ENCODE measurements at regions not wholly inside any gene's neighbourhood (a gene's known extent, or its start where the extent isn't known, plus 50 kb on each side); places are given as distances from the start of the nearest gene placed in this dataset.
"Not testable (repeated sequence)": the region's sequence is repeated elsewhere in the genome, so short reads cannot be mapped to it uniquely, and the experiment has no call there.

DNA sequence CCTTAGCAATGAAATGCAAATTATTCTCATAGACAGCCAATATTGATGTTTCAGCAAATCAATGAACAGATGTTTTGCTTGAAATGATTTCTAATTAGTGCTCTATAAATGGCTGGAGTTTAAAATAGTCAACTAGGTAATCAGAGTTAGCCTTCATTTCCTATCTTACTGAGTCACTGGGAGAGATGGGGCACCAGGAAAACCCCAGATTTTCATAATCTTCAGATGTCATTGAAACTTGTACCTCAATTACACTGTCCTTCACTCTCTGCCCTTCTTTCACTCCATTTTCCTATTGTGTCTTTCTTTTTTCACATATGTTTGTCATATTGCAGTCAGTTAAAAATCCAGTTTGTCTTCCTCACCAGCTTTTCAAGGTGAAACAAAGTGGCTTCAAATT lies 92.7 kb downstream of the C12orf75 start:
- DNase-seq (ENCODE audit: low read depth, low spot score): no peak

- no peak for DNase-seq (ENCODE audit: low read depth, low spot score)
Observed at GRCh38 chr12:105423921-105424320, 93.4 kb downstream of the C12orf75 start.

DNA sequence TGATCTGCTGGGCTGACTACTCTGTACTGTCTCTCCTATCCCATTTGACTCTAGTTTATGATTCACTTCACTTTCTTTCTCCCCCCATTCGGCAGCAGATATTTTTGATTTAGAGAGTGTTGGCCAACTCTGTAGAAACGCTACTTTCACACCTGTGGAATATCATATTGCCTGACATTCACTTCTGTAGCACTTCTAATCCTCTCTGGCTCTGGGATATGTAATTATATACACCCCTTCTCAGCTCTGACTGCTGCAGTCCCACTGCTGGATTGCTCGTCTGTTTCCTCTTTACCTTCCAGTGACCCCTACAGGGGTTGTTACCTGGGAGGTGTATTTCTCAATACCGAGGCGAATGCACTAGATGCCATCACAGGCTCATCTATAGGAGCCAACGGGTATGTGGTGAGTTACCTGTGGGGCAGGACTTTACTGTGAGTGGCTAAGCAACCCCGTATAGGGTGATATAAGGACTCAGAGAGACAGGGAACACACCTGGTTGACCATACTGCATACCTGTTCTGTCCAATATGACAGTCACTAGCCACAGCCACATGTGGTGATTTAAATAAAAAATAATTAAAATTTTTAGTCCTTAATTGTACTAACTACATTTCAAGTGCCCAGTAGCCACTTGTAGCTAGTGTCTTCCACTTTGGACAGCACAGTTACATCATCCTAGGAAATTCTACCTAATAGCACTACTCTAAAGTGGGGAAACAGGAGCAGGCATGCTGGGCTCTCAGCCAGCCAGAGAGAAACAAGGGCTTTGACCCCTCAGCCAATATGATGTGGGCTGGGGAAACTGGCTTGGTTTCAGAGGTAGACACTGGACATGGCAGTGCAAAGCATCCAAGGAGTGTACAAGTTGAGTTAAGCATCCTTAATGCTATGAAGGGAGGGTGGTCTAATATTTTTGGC lies 95.0 kb downstream of the C12orf75 start:
- DNase-seq (ENCODE audit: low read depth, low spot score): no peak

- no peak for DNase-seq (ENCODE audit: low read depth, low spot score)
Observed at GRCh38 chr12:105426766-105427165, 96.3 kb downstream of the C12orf75 start.

DNA sequence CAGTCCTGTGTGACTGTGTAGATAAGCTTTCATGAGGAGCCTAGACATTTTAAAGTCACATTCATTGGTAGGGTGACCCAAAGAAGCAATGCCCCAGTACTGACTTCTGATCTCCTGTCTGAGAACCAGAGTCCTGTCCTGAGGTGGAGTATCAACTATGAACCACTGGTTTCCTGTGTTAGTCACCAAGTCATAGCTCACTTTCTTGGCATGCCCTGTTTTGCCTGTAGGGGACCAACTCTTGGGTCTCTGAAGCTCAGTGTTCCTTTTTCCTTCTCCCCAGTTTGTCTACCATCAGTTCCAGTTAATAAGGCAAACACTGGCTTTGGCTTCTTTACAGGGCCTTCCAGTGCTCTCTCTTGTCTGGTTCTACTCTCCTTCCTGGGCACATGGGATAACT lies 97.4 kb downstream of the C12orf75 start:
- DNase-seq (ENCODE audit: low read depth, low spot score): no peak

- no peak for DNase-seq (ENCODE audit: low read depth, low spot score)
Observed at GRCh38 chr12:105428793-105429395, 98.4 kb downstream of the C12orf75 start.

DNA sequence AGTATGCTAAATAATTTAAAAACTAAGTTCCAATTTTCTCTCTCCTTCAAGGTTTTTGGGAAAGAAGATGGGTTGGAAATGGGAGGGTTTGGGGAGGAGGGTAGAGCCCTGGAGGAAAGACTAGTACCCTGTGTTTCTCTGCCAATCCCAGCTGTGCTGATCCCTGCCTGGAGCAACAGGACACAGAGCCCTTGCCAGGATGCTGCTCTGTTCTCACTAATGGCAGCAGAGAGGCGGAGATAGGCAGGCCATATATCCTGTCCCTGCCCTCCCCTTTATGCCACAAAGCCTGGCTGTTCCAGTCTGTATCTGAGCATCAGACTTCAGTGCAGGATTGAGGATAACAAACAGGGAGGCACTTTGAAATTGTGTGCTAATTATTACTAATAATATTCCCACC lies 99.0 kb downstream of the C12orf75 start:
- no peak for DNase-seq (ENCODE audit: low read depth, low spot score)

DNA sequence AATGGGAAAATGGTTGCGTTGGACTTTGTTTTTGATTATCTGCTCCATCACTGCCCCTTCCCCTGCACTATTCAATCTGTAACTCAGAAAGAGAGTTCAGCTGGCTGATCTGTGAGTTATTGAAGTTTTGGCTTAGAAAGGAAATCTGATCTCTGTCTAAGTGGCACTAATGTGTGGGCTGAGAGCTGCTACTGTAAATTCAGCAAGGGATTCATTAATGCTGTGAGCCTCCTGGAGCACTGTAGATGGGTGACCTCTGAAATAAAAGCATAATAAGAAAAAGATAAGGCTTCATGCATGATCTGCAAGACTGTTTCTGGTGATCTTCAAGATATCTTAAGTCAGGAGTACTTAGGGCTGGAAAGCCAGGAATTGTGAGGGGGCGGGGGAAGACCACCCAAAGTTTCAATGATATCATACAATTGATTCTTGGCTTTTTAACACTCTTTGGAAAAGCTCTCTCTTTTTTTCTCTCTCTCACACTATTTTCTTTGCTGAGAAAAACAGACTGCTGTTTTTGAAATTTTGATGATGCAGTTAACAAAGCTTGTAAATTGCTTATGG lies 101.1 kb downstream of the C12orf75 start:
- DNase-seq (ENCODE audit: low read depth, low spot score): no peak

DNA sequence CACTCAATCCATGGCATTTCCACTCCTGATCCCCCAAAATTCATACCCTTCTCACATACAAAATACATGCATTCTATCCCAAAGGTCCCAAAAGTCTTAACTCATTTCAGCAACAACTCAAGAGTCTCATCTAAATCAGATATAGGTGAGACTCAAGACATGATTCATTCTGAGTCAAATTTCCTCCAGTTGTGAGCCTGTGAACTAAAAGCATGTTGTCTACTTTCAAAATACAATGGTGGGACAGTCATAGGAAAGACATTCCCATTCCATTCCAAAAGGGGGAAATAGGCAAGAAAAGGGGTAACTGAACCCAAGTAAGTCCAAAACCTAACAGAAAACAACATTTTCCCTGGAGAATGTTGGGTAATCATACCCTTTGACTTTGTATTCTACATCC lies 103.3 kb downstream of the C12orf75 start:
- DNase-seq (ENCODE audit: low read depth, low spot score): no peak

GRCh38 chr12:105436636-105437035 lies 106.1 kb downstream of the C12orf75 start:
- DNase-seq (ENCODE audit: low read depth, low spot score): no peak

DNA sequence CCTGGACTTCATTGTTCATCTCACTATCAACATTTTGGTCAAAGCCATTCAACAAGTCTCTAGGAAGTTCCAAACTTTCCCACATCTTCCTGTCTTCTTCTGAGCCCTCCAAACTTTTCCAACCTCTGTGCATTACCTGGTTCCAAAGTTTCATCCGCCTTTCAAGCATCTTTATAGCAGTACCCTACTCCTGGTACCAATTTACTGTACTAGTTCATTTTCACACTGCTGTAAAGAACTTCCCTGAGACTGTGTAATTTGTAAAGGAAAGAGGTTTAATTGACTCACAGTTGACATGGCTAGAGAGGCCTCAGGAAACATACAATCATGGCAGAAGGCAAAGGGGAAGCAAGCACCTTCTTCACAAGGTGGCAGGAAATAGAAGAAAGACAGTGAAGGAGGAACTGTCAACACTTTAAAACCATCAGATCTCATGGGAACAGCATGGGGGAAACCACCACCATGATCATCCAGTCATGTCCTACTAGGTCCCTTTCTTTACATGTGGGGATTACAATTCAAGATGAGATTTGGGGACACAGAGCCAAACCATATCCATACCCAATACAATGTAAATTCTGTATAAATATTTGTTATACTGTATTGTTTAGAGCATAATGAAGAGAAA lies 109.7 kb downstream of the C12orf75 start:
- DNase-seq (ENCODE audit: low read depth, low spot score): no peak

DNA sequence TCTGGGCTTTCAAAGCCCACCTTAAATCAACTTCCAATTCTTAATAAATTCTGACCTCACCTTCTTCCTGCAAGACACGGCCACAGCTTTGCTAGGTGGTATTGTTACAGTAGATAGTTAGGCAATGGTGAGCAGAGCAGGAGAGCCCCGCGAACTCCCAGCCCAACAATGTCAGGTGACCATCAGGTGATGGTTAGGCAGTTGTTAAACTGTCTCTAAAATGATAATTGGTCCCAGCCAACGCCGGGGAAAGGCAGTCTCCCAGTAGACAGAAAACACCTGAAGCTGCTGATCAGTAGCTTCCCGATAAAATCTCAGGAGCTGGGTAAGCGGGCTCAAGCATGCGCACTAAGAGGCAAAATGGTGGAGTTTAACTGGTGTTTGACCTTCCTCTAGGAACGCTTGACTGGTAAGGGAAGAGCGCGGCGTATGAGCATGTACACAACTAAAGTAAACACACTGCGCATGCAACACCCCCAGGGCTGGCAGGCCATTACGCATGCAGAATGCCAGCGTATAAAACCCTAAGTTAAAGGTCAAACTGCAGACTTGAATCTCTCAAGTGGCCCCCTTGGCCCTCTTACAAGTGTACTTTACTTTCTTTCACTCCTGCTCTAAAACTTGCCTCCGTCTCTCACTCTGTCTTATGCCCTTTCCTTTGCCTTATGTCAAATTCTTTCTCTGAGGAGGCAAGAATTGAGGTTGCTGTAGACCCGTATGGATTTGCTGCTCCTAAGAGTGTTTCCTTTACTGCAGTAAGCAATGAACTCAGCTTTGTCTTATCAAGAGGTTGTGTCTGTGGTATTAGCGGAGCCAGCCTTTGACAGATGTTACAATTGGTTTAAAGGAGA lies 113.5 kb downstream of the C12orf75 start:
- DNase-seq (ENCODE audit: low read depth, low spot score): no peak

- DNase-seq (ENCODE audit: low read depth, low spot score): no peak
Observed at GRCh38 chr12:105444653-105445102, 114.2 kb downstream of the C12orf75 start.

GRCh38 chr12:105445249-105445648 lies 114.8 kb downstream of the C12orf75 start:
- no peak for DNase-seq (ENCODE audit: low read depth, low spot score)

DNA sequence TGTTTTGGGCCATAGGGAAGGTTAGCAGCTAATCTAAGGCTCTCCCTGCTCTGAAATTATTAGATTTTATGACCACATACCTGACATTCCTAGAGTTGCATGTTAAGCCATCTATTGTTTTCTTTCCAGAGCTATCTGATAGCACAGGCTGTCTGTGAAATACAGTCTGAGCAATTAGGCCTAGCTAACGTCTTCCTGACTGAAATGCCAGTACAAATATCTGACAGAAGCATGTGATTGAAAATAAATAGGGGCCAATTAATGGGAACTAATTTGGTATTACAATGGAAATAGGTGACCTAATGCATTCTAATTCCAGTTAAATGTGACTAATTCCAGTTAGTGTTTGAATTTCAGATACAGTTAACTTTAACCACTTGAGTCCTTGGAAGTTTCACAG lies 115.2 kb downstream of the C12orf75 start:
- no peak for DNase-seq (ENCODE audit: low read depth, low spot score)

DNA sequence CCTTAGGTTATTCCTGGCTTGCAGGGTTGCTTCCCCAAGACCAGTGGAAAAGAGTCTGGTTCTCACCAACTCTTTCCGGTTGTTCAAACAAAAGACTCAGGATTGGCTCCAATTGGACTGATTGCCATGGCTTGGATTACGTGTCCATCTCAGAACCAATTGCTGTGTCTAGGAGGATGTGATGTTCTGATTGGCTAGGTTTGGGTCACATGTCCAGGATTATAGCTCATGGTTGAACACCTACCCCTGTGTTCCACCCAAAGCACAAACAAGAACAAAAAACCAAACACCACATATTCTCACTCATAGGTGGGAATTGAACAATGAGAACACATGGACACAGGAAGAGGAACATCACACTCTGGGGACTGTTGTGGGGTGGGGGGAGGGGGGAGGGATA lies 116.0 kb downstream of the C12orf75 start:
- DNase-seq (ENCODE audit: low read depth, low spot score): not testable (repeated sequence)

DNA sequence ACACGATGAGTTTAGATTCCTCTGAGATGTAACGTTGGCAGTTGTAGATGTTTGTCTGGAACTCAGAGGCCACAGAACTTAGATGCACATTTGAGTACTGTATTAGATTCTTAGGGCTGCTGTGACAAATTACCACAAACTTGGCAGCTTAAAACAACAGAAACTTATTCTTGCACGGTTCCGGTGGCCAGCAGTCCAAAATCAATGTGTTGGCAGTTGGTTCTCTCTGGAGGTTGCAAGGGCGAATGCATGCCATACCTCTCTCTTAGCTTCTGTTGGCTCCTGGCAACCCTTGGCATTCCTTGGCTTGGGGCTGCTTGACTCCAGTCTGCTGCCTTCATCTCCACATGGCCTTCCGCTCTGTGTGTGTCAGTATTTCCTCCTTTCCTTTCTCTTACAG lies 118.9 kb downstream of the C12orf75 start:
- DNase-seq (ENCODE audit: low read depth, low spot score): no peak

- DNase-seq (ENCODE audit: low read depth, low spot score): no peak
Observed at GRCh38 chr12:105451211-105451610, 120.7 kb downstream of the C12orf75 start.

GRCh38 chr12:105451798-105452197 lies 121.3 kb downstream of the C12orf75 start:
- DNase-seq (ENCODE audit: low read depth, low spot score): no peak

DNA sequence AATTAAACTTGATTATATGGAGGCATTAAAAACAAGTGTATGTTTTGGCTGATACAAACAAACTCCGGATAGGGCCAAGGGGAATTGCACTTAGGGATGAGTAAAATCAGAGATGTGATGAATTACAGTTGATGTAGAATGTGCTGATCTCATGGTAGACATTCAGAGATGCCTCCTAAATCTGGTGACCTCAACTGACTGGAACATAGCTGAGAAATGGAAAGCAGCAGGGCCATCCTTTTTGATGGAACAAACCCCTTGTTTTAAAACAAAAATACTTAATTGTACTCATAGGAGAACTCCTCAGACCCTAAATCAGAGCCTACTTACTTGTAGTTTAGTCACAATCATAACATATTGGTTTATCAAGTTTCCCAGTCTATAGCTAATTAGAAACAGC lies 122.8 kb downstream of the C12orf75 start:
- DNase-seq (ENCODE audit: low read depth, low spot score): no peak

- no peak for DNase-seq (ENCODE audit: low read depth, low spot score)
Observed at GRCh38 chr12:105454688-105455087, 124.2 kb downstream of the C12orf75 start.
